AG08396 (cell line): ENCODE measurements at regions not wholly inside any gene's neighbourhood (a gene's known extent, or its start where the extent isn't known, plus 50 kb on each side); places are given as distances from the start of the nearest gene placed in this dataset.
"Not testable (repeated sequence)": the region's sequence is repeated elsewhere in the genome, so short reads cannot be mapped to it uniquely, and the experiment has no call there.

Source experiments
- DNase-seq: peaks from one replicate; pipeline ENCODE4 v3.0.0; 2012; ENCODE audit warnings: low spot score, mixed read lengths

DNA sequence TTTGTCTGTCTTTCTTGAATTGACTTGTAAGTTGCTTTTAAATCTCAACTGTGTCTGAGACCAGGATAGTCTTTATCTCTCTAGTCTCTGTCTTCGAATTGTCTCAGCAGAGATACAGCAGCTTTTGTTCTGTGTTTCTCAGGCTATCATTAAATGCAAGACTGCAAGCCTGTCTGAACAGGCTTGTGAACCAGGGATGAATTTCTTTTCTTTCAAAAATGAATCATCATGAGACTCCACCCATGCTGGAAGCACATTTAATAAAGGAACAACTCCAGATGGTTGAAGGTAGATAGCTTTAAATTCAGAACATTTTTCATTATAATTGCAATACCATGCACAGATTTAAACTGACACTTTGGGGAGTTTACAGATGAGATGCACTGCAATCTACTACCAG lies 155.9 kb downstream of the SEC23IP start:
- no peak for DNase-seq

GRCh38 chr10:120051671-120052070 lies 159.1 kb downstream of the SEC23IP start:
- DNase-seq, result no peak

- no peak for DNase-seq
Measured at GRCh38 chr10:120052964-120053702, 160.6 kb downstream of the SEC23IP start.

- not testable (repeated sequence) for DNase-seq
Measured at GRCh38 chr10:120059790-120060189, 167.3 kb downstream of the SEC23IP start.

DNA sequence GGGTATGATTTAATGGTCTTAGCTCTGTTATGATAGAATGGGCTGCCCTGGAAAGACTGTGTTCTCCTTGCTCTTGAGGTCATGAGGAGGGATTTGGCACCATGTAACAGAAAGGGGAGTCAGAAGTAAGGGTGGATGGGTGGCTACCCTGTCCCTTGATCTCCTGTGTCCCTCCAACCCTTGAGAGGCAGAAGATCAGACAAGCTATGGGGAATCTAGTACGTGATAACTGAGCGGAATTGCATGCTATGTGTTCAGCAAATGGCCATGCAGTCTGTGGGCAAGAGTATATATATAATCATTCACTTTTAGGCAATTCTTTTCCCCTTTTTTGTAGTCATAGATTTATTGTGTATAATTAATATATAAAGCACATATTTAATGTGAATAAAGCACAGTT lies 174.9 kb downstream of the SEC23IP start:
- DNase-seq, result no peak

GRCh38 chr10:120069700-120070099 lies 177.2 kb downstream of the SEC23IP start:
- DNase-seq, result no peak

DNA sequence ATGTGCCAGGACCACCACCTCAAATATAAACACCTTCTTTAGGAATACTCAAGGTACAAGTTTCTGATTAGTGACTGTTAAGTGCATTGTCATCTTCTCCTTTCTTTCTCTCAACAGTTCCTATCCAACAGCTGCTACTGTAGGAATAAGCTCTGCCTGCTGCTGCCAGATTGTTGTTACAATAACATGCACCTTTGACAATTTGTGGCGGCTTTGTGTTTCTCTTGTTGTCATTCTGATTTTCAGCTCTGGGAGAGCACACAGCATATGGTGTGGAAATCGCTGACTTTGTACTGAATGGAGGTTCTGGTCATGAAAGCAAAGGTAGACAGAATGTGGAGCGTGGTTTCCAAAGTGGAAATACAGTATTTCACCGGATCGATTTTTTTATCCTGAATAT lies 182.8 kb downstream of the SEC23IP start:
- no peak for DNase-seq

DNA sequence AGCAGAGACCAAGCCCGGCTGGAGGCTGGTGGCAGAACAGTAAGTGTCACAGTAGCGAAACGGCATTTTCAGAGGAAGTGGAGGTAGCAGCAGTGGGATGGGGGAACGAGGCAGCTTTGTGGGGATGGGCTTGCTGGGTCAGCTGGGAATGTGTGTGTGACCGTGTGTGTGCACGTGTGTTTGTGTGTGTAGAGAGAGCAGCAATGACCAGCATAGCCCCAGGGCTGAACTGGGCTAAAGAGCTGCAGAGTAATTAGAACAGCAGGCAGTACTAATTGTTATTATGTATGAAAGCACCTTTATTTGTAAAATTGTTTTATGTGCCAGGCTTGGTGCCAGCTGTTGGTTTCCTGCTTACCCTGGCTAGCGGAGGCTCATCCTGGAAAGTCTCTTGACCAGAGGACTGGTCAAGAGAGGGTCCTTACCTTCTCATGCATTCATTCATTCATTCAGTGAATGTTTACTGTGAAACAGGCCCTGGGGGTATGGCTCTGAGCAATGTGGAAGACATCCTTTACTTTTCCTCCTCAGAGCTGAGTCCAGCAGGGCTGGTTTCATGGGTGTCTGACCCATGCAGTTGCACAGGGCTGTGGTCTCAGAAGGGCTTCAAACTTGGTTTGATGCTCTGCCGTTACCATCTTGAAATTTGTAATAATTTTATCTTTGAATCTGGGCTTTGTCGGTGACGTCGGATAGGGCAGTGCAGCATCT lies 184.6 kb downstream of the SEC23IP start:
- DNase-seq, result no peak

DNA sequence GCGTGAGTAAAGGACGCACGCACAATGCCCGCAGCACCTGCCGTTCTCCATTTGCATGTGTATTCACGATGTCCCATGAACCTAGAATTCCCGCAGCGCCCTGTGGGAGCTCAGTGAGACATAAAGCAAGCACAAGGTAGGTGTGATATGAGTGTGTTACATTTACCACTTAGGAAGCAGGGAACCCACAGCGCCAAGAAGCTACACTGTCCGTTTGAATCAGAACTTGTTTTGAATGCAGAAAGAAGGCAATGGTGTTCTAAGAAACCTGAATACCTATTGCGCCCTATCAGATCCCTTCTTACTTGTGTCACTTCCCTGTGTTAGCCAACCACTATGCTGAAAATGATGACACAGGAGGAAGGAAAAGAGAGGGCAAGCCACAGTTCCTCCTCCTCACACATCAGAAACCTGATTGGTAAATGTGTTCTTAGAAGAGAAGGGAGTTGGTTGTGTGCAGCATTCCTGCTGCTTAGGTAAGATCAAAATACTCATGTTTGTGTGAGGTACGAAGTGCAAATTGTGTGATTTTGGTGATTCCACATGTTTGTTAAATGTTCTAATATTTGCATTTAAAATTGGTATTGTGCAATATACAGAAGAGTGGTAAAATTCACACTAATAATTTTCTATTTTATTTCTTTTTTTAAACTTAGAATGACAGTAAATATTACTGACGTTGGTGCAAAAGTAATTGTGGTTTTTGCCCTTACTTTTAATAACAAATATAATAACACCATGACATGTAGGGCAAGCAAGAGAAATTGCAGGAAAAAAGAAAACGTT lies 185.4 kb downstream of the SEC23IP start:
- DNase-seq, result no peak

DNA sequence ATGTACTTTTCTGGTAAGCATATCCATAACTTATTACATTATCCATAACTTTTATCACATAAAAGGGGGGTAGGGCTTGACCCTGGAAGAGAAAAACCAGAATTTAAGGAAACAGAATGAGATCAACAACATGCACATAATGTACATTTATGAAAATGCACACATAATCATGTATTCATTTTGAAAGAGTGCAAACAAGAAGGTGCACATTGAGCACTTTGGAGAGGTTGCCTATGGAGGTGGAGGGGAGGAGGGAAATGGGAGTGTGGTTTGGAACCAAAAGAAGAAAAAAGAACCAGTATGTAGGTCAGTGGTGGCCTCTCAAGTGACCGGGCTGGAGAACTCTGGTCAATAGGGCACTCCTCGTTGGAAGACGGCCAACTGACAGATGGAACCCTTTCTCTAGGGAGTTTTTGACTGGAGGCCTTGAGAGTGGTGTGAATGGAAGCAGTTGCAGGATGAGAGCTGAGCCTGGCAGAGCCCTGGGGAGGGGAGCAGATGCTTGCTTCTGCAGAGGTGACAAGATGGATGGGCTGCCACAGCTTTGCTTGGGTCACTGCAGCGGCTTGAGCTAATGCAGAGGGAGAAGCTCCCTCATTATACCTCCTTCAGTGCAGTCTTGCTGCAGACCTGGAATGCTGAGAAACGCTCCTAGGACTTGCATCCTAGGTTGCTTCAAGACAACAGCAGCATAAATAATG lies 192.7 kb downstream of the SEC23IP start:
- no peak for DNase-seq

- no peak for DNase-seq
Measured at GRCh38 chr10:120086066-120086465, 193.5 kb downstream of the SEC23IP start.

DNA sequence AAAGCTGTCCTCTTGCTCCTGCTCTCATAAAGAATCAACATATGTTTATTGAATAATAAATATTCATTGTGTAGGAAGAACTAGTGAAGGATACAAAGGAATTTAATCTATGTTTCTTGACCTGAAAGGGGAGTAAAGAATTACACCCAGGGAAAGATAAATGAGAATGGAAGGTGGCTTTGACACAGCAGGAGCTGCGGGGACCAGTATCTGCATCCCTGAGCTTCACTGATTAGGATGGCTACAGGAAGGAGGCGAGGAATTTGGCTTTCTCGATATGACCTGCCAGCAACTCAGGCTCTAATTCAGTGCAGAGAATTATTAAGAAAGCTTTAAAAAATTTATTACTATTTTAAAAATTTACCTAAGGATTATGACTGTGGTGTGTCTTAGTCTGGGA lies 194.6 kb downstream of the SEC23IP start:
- DNase-seq, result no peak

DNA sequence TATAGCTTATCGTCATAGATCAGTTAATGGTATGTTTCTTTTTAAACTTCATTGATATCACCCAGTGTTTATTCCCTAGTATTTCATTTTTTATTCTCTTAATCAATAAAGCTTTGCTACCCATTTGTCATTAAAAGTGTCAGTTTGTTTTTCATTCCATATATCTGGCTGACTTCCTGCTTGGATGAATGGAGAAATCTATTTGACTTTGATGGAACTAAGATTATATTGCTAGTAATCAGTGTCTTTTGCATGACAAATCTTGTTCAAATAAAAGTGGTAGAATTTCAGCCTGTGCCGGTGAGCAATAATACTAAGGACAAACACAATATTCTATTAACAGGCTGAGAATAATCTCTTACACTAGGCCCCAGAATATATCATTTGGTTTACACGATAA lies 203.3 kb downstream of the SEC23IP start:
- DNase-seq, result no peak

DNA sequence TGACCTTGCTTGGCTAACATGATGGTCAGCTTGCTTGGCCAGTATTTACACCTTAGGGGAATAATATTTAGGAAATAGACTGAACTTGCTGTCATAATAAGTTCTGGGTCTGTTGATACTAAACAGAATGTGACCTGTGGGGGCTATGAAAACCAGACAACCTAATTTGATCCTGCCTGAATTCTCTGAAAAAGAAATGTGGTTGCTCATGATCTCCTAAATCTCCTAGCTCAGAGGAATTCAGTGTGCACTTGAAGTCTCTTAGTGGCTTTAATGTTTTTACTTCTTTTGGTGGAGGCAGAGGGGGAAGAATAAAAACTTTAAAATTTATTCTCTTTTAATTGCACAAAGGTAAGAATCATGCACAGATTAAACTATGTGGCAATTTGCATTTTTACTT lies 205.2 kb downstream of the SEC23IP start:
- no peak for DNase-seq

- DNase-seq, result no peak
Measured at GRCh38 chr10:120098232-120098930, 205.9 kb downstream of the SEC23IP start.

GRCh38 chr10:120103738-120104560 lies 211.4 kb downstream of the SEC23IP start:
- no peak for DNase-seq

GRCh38 chr10:120105001-120105400 lies 212.5 kb downstream of the SEC23IP start:
- DNase-seq, result no peak

- no peak for DNase-seq
Measured at GRCh38 chr10:120105492-120105891, 213.0 kb downstream of the SEC23IP start.

DNA sequence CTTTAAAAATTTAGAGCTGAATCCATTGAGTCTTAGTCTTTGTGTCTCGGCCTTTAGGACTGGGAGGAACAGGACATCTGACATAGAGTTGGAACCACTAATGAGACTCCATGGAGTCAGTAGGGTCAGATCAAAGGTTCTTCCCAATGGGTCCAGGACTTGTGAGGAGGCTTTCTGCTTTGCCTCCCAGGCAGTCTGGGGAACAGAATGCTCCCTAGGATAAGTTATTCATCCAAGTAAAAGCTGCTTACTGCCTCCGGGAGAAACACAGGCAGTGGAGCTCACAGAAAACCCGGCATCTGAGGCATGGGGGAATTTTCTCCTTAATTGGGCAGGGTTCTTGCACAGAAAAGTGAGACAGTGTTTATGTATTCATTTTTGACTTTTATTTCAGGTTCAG lies 216.4 kb downstream of the SEC23IP start:
- no peak for DNase-seq

DNA sequence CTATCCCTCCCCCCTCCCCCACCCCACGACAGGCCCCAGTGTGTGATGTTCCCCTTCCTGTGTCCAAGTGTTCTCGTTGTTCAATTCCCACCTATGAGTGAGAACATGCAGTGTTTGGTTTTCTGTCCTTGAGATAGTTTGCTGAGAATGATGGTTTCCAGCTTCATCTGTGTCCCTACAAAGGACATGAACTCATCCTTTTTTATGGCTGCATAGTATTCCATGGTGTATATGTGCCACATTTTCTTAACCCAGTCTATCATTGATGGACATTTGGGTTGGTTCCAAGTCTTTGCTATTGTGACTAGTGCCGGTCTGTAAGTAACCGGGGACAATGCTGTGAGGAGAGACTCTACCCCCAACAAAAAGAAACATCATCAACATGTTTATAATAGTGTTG lies 217.2 kb downstream of the SEC23IP start:
- not testable (repeated sequence) for DNase-seq

DNA sequence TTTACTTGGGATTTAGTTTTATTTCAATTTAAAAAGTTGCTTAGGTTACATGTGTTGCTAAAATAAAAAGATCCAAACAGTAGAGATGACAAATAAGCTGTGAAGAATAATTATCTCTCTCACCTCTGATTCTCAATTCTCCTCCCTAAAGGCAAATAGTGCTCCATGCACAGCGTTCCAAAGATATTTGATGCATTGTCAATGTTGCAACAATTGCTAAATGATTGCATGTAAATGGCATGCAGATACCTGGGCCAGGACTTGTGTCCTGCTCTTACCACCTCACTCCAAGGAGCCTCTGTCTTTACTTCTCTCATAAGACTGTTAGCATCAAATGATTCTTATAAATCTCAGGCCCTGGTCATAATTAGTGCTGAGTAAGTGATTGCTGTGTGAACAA lies 217.7 kb downstream of the SEC23IP start:
- DNase-seq, result no peak
